Glomerular visceral epithelial cell (primary cell): ENCODE measurements at regions not wholly inside any gene's neighbourhood (a gene's known extent, or its start where the extent isn't known, plus 50 kb on each side); places are given as distances from the start of the nearest gene placed in this dataset.

ENCODE experiments used
- DNase-seq: peaks from one replicate; pipeline ENCODE4 v3.0.0-alpha.2; 2016; ENCODE audit errors: extremely low spot score

GRCh38 chr5:110109667-110110066 is 419.9 kb downstream of the MAN2A1 start:
- DNase-seq, result no peak

GRCh38 chr5:110112348-110112747 is 422.6 kb downstream of the MAN2A1 start:
- no peak for DNase-seq

GRCh38 chr5:110115503-110115902 is 425.8 kb downstream of the MAN2A1 start:
- DNase-seq, result no peak

GRCh38 chr5:110116539-110116938 is 426.8 kb downstream of the MAN2A1 start:
- no peak for DNase-seq

GRCh38 chr5:110134963-110135935 is 445.5 kb downstream of the MAN2A1 start:
- no peak for DNase-seq

- DNase-seq, result peak; percentile 7
These were observed 460.5 kb downstream of the MAN2A1 start for GRCh38 chr5:110150199-110150598.

- DNase-seq, result peak; percentile 32
These were observed 469.5 kb downstream of the MAN2A1 start for GRCh38 chr5:110159202-110159601.

- DNase-seq, result no peak
These were observed 471.4 kb downstream of the MAN2A1 start for GRCh38 chr5:110161162-110161561.

- DNase-seq, result no peak
These were observed 475.6 kb downstream of the MAN2A1 start for GRCh38 chr5:110165366-110165765.

- DNase-seq, result no peak
These were observed 477.7 kb downstream of the MAN2A1 start for GRCh38 chr5:110167384-110167783.

GRCh38 chr5:110169461-110169860 is 479.7 kb downstream of the MAN2A1 start:
- DNase-seq, result no peak

- no peak for DNase-seq
These were observed 488.0 kb downstream of the MAN2A1 start for GRCh38 chr5:110177729-110178128.

GRCh38 chr5:110179321-110179720 is 489.6 kb downstream of the MAN2A1 start:
- DNase-seq, result no peak

- DNase-seq, result no peak
These were observed 504.5 kb downstream of the MAN2A1 start for GRCh38 chr5:110194191-110194590.

GRCh38 chr5:110195288-110195687 is 505.6 kb downstream of the MAN2A1 start:
- DNase-seq, result no peak

- no peak for DNase-seq
These were observed 512.1 kb downstream of the MAN2A1 start for GRCh38 chr5:110201791-110202190.

GRCh38 chr5:110203661-110204060 is 513.9 kb downstream of the MAN2A1 start:
- no peak for DNase-seq

- peak; percentile 41 for DNase-seq
These were observed 517.1 kb downstream of the TMEM232 start for GRCh38 chr5:110209401-110209800.

- DNase-seq, result no peak
These were observed 507.5 kb downstream of the TMEM232 start for GRCh38 chr5:110218981-110219380.

GRCh38 chr5:110219769-110220168 is 506.7 kb downstream of the TMEM232 start:
- DNase-seq, result no peak

GRCh38 chr5:110221036-110221435 is 505.4 kb downstream of the TMEM232 start:
- no peak for DNase-seq

- DNase-seq, result no peak
These were observed 502.4 kb downstream of the TMEM232 start for GRCh38 chr5:110224050-110224449.

GRCh38 chr5:110225949-110226348 is 500.5 kb downstream of the TMEM232 start:
- no peak for DNase-seq

- DNase-seq, result no peak
These were observed 486.7 kb downstream of the TMEM232 start for GRCh38 chr5:110239786-110240185.
